ENCODE measurements at regions not wholly inside any gene's neighbourhood (a gene's known extent, or its start where the extent isn't known, plus 50 kb on each side); places are given as distances from the start of the nearest gene placed in this dataset.

GRCh38 chr4:184309241-184310170 lies 91.8 kb upstream of the ENPP6 start:
- Histone ChIP-seq H3K9me3 (ENCODE audit: insufficient read depth, low read depth, low read length) (peaks cover 8% of the 10 kb centered on the region), H3K79me2 (ENCODE audit: insufficient read depth, low read length) (no peaks in the 10 kb centered on the region), H3K36me3 (ENCODE audit: insufficient read depth, low read length) (no peaks in the 10 kb centered on the region), H3K9me2 (replicated peaks; ENCODE audit: low read depth, low read length) (no peaks in the 10 kb centered on the region), H2AFZ (ENCODE audit: low read length) (no peak overlapping the region), H4K20me1 (ENCODE audit: insufficient read depth, low read length, poor library complexity, severe bottlenecking) (no peaks in the 10 kb centered on the region), H3K9ac (ENCODE audit: low read depth, low read length, poor library complexity, severe bottlenecking) (no peak overlapping the region), H3K4me3 (ENCODE audit: low read length, poor library complexity, severe bottlenecking) (no peak overlapping the region), H3K4me2 (ENCODE audit: low read depth, low read length, poor library complexity, severe bottlenecking) (no peak overlapping the region), H3K27me3 (ENCODE audit: insufficient read depth, low read length, poor library complexity, severe bottlenecking) (no peaks in the 10 kb centered on the region), H3F3A (ENCODE audit: low read depth) (no peaks in the 10 kb centered on the region), H3K4me1 (ENCODE audit: insufficient read depth, low read length, poor library complexity, severe bottlenecking) (peaks cover 8% of the 10 kb centered on the region)
- TF ChIP-seq, protein P1, sequence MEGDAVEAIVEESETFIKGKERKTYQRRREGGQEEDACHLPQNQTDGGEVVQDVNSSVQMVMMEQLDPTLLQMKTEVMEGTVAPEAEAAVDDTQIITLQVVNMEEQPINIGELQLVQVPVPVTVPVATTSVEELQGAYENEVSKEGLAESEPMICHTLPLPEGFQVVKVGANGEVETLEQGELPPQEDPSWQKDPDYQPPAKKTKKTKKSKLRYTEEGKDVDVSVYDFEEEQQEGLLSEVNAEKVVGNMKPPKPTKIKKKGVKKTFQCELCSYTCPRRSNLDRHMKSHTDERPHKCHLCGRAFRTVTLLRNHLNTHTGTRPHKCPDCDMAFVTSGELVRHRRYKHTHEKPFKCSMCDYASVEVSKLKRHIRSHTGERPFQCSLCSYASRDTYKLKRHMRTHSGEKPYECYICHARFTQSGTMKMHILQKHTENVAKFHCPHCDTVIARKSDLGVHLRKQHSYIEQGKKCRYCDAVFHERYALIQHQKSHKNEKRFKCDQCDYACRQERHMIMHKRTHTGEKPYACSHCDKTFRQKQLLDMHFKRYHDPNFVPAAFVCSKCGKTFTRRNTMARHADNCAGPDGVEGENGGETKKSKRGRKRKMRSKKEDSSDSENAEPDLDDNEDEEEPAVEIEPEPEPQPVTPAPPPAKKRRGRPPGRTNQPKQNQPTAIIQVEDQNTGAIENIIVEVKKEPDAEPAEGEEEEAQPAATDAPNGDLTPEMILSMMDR (conservative IDR thresholded peaks at IDR 0.05; ENCODE audit: low read length), result no peak
- no peak for TF ChIP-seq EZH2phosphoT487 (IDR thresholded peaks at IDR 0.05; ENCODE audit: borderline replicate concordance)

DNA sequence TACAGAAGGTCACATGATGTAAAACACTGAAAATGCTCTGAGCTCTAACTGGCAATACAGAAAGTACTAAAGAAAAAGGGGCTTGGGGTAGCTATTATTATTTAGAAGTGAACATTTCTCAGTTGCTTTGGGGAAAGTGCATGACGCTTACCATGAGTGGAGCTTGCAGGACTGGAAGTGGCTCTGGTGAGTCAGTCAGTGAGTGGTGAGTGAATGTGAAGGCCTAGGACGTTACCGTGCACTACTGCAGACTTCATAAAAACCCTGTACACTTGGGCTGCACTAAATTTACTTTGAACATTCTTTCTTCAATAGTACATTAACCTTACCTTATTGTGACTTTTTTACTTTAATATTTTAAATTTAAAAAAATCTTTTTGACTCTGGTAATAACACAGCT lies 89.3 kb upstream of the ENPP6 start:
- no peak overlapping the region for H2AFZ ChIP-seq (ENCODE audit: low read length)
- no peak overlapping the region for H3K4me3 ChIP-seq (ENCODE audit: low read length, poor library complexity, severe bottlenecking)
- TF ChIP-seq EZH2phosphoT487 (IDR thresholded peaks at IDR 0.05; ENCODE audit: borderline replicate concordance), result no peak
- TF ChIP-seq, protein P1 (conservative IDR thresholded peaks at IDR 0.05; ENCODE audit: low read length), result no peak

DNA sequence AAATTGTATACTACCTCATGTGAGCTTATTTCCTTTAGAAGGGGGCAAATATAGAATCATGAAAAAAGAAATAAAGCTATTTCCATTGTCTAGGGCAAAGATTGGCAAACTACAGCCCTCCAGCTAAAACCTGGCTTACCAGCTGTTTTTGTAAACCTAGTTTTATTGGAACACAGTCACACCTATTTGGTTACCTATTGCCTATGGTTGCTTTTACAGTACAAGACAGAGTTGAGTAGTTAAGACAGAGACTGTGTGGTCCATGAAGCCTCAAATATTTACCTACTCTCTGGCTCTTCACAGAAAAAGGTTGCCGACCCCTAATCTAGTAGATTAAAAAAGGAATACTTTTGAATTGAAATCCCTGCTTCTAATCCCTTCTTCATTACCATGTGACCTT lies 88.8 kb upstream of the ENPP6 start:
- Histone ChIP-seq H4K20me1 (ENCODE audit: insufficient read depth, low read length, poor library complexity, severe bottlenecking) (no peaks in the 10 kb centered on the region), H3K79me2 (ENCODE audit: insufficient read depth, low read length) (no peaks in the 10 kb centered on the region), H3K4me3 (ENCODE audit: low read length, poor library complexity, severe bottlenecking) (no peak overlapping the region), H2AFZ (ENCODE audit: low read length) (no peak overlapping the region), H3K9me2 (replicated peaks; ENCODE audit: low read depth, low read length) (no peaks in the 10 kb centered on the region), H3K27me3 (ENCODE audit: insufficient read depth, low read length, poor library complexity, severe bottlenecking) (no peaks in the 10 kb centered on the region), H3K4me1 (ENCODE audit: insufficient read depth, low read length, poor library complexity, severe bottlenecking) (no peaks in the 10 kb centered on the region), H3K36me3 (ENCODE audit: insufficient read depth, low read length) (no peaks in the 10 kb centered on the region), H3K9ac (ENCODE audit: low read depth, low read length, poor library complexity, severe bottlenecking) (no peak overlapping the region), H3K9me3 (ENCODE audit: insufficient read depth, low read depth, low read length) (peaks cover 11% of the 10 kb centered on the region), H3F3A (ENCODE audit: low read depth) (no peaks in the 10 kb centered on the region), H3K4me2 (ENCODE audit: low read depth, low read length, poor library complexity, severe bottlenecking) (no peak overlapping the region)
- TF ChIP-seq EZH2phosphoT487 (IDR thresholded peaks at IDR 0.05; ENCODE audit: borderline replicate concordance), result no peak
- TF ChIP-seq, protein P1 (conservative IDR thresholded peaks at IDR 0.05; ENCODE audit: low read length), result no peak

More for the DNA sequence above, 89.3 kb upstream of the ENPP6 start:
- Histone ChIP-seq H3K9me2 (replicated peaks; ENCODE audit: low read depth, low read length) (no peaks in the 10 kb centered on the region), H3K9me3 (ENCODE audit: insufficient read depth, low read depth, low read length) (peaks cover 11% of the 10 kb centered on the region), H3K4me2 (ENCODE audit: low read depth, low read length, poor library complexity, severe bottlenecking) (no peak overlapping the region), H3K27me3 (ENCODE audit: insufficient read depth, low read length, poor library complexity, severe bottlenecking) (no peaks in the 10 kb centered on the region), H3K36me3 (ENCODE audit: insufficient read depth, low read length) (no peaks in the 10 kb centered on the region), H3K79me2 (ENCODE audit: insufficient read depth, low read length) (no peaks in the 10 kb centered on the region), H3K4me1 (ENCODE audit: insufficient read depth, low read length, poor library complexity, severe bottlenecking) (no peaks in the 10 kb centered on the region), H4K20me1 (ENCODE audit: insufficient read depth, low read length, poor library complexity, severe bottlenecking) (no peaks in the 10 kb centered on the region), H3F3A (ENCODE audit: low read depth) (no peaks in the 10 kb centered on the region), H3K9ac (ENCODE audit: low read depth, low read length, poor library complexity, severe bottlenecking) (no peak overlapping the region)

All from Loucy (cell line).